Large intestine (tissue), 3 donors: ENCODE measurements at regions not wholly inside any gene's neighbourhood (a gene's known extent, or its start where the extent isn't known, plus 50 kb on each side); places are given as distances from the start of the nearest gene placed in this dataset.
A peak's percentile ranks its signal among the peaks of the same experiment; 100 is the strongest.

ENCODE experiments used
- DNase-seq, 2 donors: peaks; one replicate each; pipeline versions ENCODE4 v3.0.0 to v3.0.0-alpha.2; 2013
- H3K27ac ChIP-seq: one replicate; pipeline ENCODE4 v1.5.1; 2013; ENCODE audit warnings: low read length
- H3K27me3 ChIP-seq: 2 replicates; pipeline ENCODE4 v1.6.1; 2013; ENCODE audit warnings: low read length; ENCODE audit not compliant: control insufficient read depth, insufficient read depth
- H3K36me3 ChIP-seq: 2 replicates; pipeline ENCODE4 v1.6.1; 2013; ENCODE audit warnings: low read length; ENCODE audit not compliant: control insufficient read depth, insufficient read depth
- H3K4me1 ChIP-seq: one replicate; pipeline ENCODE4 v1.6.1; 2013; ENCODE audit warnings: low read length; ENCODE audit not compliant: control insufficient read depth, insufficient read depth
- H3K4me3 ChIP-seq: one replicate; pipeline ENCODE4 v1.5.1; 2013; ENCODE audit warnings: low read length
- H3K9me3 ChIP-seq: one replicate; pipeline ENCODE4 v1.6.1; 2013; ENCODE audit warnings: mild to moderate bottlenecking, low read depth, low read length, moderate library complexity; ENCODE audit not compliant: control insufficient read depth
- WGBS: methylation state at CpG from one replicate; pipeline ENCODE4 v1.1.5; 2013; ENCODE audit warnings: low lambda C conversion rate; ENCODE audit not compliant: insufficient coverage; 5-methylcytosine and 5-hydroxymethylcytosine counted together

- Histone ChIP-seq H3K36me3 (no peaks in the 10 kb centered on the region), H3K9me3 (no peaks in the 10 kb centered on the region), H3K27ac (no peak overlapping the region), H3K27me3 (no peaks in the 10 kb centered on the region), H3K4me1 (no peaks in the 10 kb centered on the region), H3K4me3 (no peak overlapping the region)
- peak in 1 of 2 donors; percentile 36 for DNase-seq
These were observed 140.4 kb upstream of the MAGI2 start for GRCh38 chr7:79593866-79594301.

GRCh38 chr7:79590916-79591623 is 137.6 kb upstream of the MAGI2 start:
- no peaks in the 10 kb centered on the region for H3K36me3 ChIP-seq
- H3K4me1 ChIP-seq = no peaks in the 10 kb centered on the region
- no peaks in the 10 kb centered on the region for H3K27me3 ChIP-seq
- no peaks in the 10 kb centered on the region for H3K9me3 ChIP-seq
- DNase-seq = no peak
- H3K27ac ChIP-seq = no peak overlapping the region
- no peak overlapping the region for H3K4me3 ChIP-seq

GRCh38 chr7:79590391-79590790 is 136.9 kb upstream of the MAGI2 start:
- no CpG with 5 or more reads among the region's 1 CpG for WGBS
- H3K9me3 ChIP-seq = no peaks in the 10 kb centered on the region

GRCh38 chr7:79570903-79571302 is 117.4 kb upstream of the MAGI2 start:
- WGBS = 80% methylated on average over 1 of the region's 2 CpGs

More at GRCh38 chr7:79590391-79590790, 136.9 kb upstream of the MAGI2 start:
- DNase-seq = no peak
- Histone ChIP-seq H3K4me1 (no peaks in the 10 kb centered on the region), H3K27ac (no peak overlapping the region), H3K36me3 (no peaks in the 10 kb centered on the region), H3K4me3 (no peak overlapping the region), H3K27me3 (no peaks in the 10 kb centered on the region)

GRCh38 chr7:79563821-79564522 is 110.5 kb upstream of the MAGI2 start:
- no peaks in the 10 kb centered on the region for H3K4me1 ChIP-seq
- H3K9me3 ChIP-seq = no peaks in the 10 kb centered on the region
- no peak overlapping the region for H3K4me3 ChIP-seq
- no peaks in the 10 kb centered on the region for H3K27me3 ChIP-seq
- no peak for DNase-seq
- WGBS = no CpG with 5 or more reads among the region's 2 CpGs
- no peaks in the 10 kb centered on the region for H3K36me3 ChIP-seq
- H3K27ac ChIP-seq = no peak overlapping the region

More at GRCh38 chr7:79570903-79571302, 117.4 kb upstream of the MAGI2 start:
- peak in 1 of 2 donors; percentile 0 for DNase-seq
- Histone ChIP-seq H3K4me1 (no peaks in the 10 kb centered on the region), H3K4me3 (no peak overlapping the region), H3K9me3 (no peaks in the 10 kb centered on the region), H3K27ac (no peak overlapping the region), H3K27me3 (no peaks in the 10 kb centered on the region), H3K36me3 (no peaks in the 10 kb centered on the region)

- Histone ChIP-seq H3K36me3 (no peaks in the 10 kb centered on the region), H3K27ac (no peak overlapping the region), H3K9me3 (no peaks in the 10 kb centered on the region), H3K27me3 (no peaks in the 10 kb centered on the region), H3K4me3 (no peak overlapping the region), H3K4me1 (no peaks in the 10 kb centered on the region)
- whole genome bisulfite sequencing = 100% methylated on average over 1 of the region's 1 CpG
- no peak for DNase-seq
These were observed 102.1 kb upstream of the MAGI2 start for GRCh38 chr7:79555571-79555970.

- Histone ChIP-seq H3K9me3 (no peaks in the 10 kb centered on the region), H3K27ac (no peak overlapping the region), H3K36me3 (no peaks in the 10 kb centered on the region), H3K27me3 (no peaks in the 10 kb centered on the region), H3K4me3 (no peak overlapping the region), H3K4me1 (no peaks in the 10 kb centered on the region)
- 90% methylated on average over 2 of the region's 6 CpGs for WGBS
- no peak for DNase-seq
These were observed 100.5 kb upstream of the MAGI2 start for GRCh38 chr7:79553811-79554555.

- H3K36me3 ChIP-seq = no peaks in the 10 kb centered on the region
- no peaks in the 10 kb centered on the region for H3K9me3 ChIP-seq
- H3K4me3 ChIP-seq = no peak overlapping the region
- no peaks in the 10 kb centered on the region for H3K4me1 ChIP-seq
- no peak for DNase-seq
- no peaks in the 10 kb centered on the region for H3K27me3 ChIP-seq
- H3K27ac ChIP-seq = no peak overlapping the region
These were observed 99.0 kb upstream of the MAGI2 start for GRCh38 chr7:79552463-79552862.

GRCh38 chr7:79548727-79549126 is 95.3 kb upstream of the MAGI2 start:
- Histone ChIP-seq H3K27ac (no peak overlapping the region), H3K36me3 (no peaks in the 10 kb centered on the region), H3K27me3 (no peaks in the 10 kb centered on the region), H3K4me3 (no peak overlapping the region), H3K9me3 (no peaks in the 10 kb centered on the region), H3K4me1 (no peaks in the 10 kb centered on the region)
- no peak for DNase-seq
- no CpG with 5 or more reads among the region's 3 CpGs for WGBS

- no peak for DNase-seq
- Histone ChIP-seq H3K27me3 (no peaks in the 10 kb centered on the region), H3K4me3 (no peak overlapping the region), H3K4me1 (no peaks in the 10 kb centered on the region), H3K36me3 (no peaks in the 10 kb centered on the region), H3K27ac (no peak overlapping the region), H3K9me3 (no peaks in the 10 kb centered on the region)
- 91% methylated on average over 1 of the region's 2 CpGs for WGBS
These were observed 93.7 kb upstream of the MAGI2 start for GRCh38 chr7:79547132-79547531.
